A549 (cell line): ENCODE measurements at regions not wholly inside any gene's neighbourhood (a gene's known extent, or its start where the extent isn't known, plus 50 kb on each side); places are given as distances from the start of the nearest gene placed in this dataset.

Source experiments
- ATAC-seq, 2 experiments: fragments of 200-7000 bp in 1 of 2; fragments of >200 bp in 1 of 2; cut with Nextera tagmentation in 1 of 2; cut with Tn5 transposase in 1 of 2; 3 replicates each; pipeline versions ENCODE4 v1.8.0 to v1.9.1; 2018 to 2020; ENCODE audit warnings: mild to moderate bottlenecking in 1 of 2, moderate library complexity in 1 of 2
- CTCF ChIA-PET: fragments of 300-600 bp; sonication (Branson Sonifier 250); formaldehyde crosslinking; extraction: SDS; loops from one replicate; lab custom pipeline; 2021; ENCODE audit warnings: antibody characterized with exemption, inconsistent platforms; lab: Yijun Ruan, JAX
- POLR2A ChIA-PET: fragments of 350-600 bp; formaldehyde crosslinking; extraction: SDS; loops from one replicate; lab custom pipeline; 2021; ENCODE audit warnings: antibody characterized with exemption, inconsistent platforms; lab: Yijun Ruan, JAX
- DNase-seq, 2 experiments: peaks; one replicate each; pipeline versions ENCODE4 v3.0.0 to v3.0.0-alpha.2; 2011 to 2016; ENCODE audit warnings: low read depth in 1 of 2, low spot score in 1 of 2
- FAIRE-seq: peaks from 2 replicates; lab custom pipeline; 2011; peaks lifted over from hg19 to GRCh38; lab: Jason Lieb, UNC
- H3K27ac ChIP-seq, 2 experiments: fragments of >200 bp; sonication (Bioruptor Twin); formaldehyde crosslinking; 3 replicates each; pipeline ENCODE4 v1.5.1; 2016 to 2017
- H3K4me1 ChIP-seq: fragments of >200 bp; sonication (Bioruptor Twin); formaldehyde crosslinking; 3 replicates; pipeline ENCODE4 v1.6.1; 2016
- H3K4me2 ChIP-seq: fragments of >200 bp; sonication (Bioruptor Twin); formaldehyde crosslinking; 3 replicates; pipeline ENCODE4 v1.6.1; 2016
- H3K4me3 ChIP-seq: fragments of >200 bp; sonication (Bioruptor Twin); formaldehyde crosslinking; 3 replicates; pipeline ENCODE4 v1.5.1; 2016
- H3K9me3 ChIP-seq: fragments of >200 bp; sonication (Bioruptor Twin); formaldehyde crosslinking; 3 replicates; pipeline ENCODE4 v1.6.1; 2016
- ATOH8 ChIP-seq: fragments of 250-450 bp; sonication (Bioruptor Pico); IDR thresholded peaks from 2 replicates; pipeline ENCODE4 v1.5.0; 2020; ENCODE audit warnings: low read depth, mild to moderate bottlenecking, moderate library complexity
- BHLHE40 ChIP-seq: IDR thresholded peaks from 2 replicates; pipeline ENCODE4 v1.6.1; 2012; ENCODE audit warnings: low read depth, low read length, inconsistent platforms
- CBX2 ChIP-seq: fragments of 200-600 bp; sonication (generic); IDR thresholded peaks from 2 replicates; pipeline ENCODE4 v1.6.1; 2016; ENCODE audit warnings: low read depth, mild to moderate bottlenecking, borderline replicate concordance
- E2F6 ChIP-seq: IDR thresholded peaks from 2 replicates; pipeline ENCODE4 v1.6.1; 2012; ENCODE audit warnings: low read depth, borderline replicate concordance
- FOXS1 ChIP-seq: fragments of 250-450 bp; sonication (Bioruptor Pico); IDR thresholded peaks from 2 replicates; pipeline ENCODE4 v1.5.0; 2020; ENCODE audit warnings: mild to moderate bottlenecking, moderate library complexity
- GATA3 ChIP-seq: IDR thresholded peaks from 2 replicates; pipeline ENCODE4 v1.6.1; 2012; ENCODE audit warnings: borderline replicate concordance
- HOXA7 ChIP-seq: fragments of 250-450 bp; sonication (Bioruptor Pico); IDR thresholded peaks from 2 replicates; pipeline ENCODE4 v1.5.0; 2020; ENCODE audit warnings: mild to moderate bottlenecking, moderate library complexity
- JUNB ChIP-seq: fragments of >200 bp; sonication (Bioruptor Twin); formaldehyde crosslinking; IDR thresholded peaks from 2 replicates; pipeline ENCODE4 v1.6.1; 2016
- MAFK ChIP-seq: fragments of 450-650 bp; IDR thresholded peaks from 2 replicates; pipeline ENCODE4 v1.6.1; 2014; ENCODE audit not compliant: partially characterized antibody
- MAX ChIP-seq: IDR thresholded peaks from 2 replicates; pipeline ENCODE4 v1.6.1; 2012
- MAZ ChIP-seq: fragments of 150-350 bp; IDR thresholded peaks from 2 replicates; pipeline ENCODE4 v1.6.1; 2014; ENCODE audit warnings: antibody characterized with exemption, low read depth, low read length, borderline replicate concordance
- POLR2A ChIP-seq: IDR thresholded peaks from 2 replicates; pipeline ENCODE4 v1.6.1; 2012; ENCODE audit warnings: mild to moderate bottlenecking, low read length
- POLR2AphosphoS2 ChIP-seq: conservative IDR thresholded peaks from 2 replicates; pipeline ENCODE4 v1.6.1; 2012; ENCODE audit warnings: low read length, improper control_type of control experiment, inconsistent platforms
- REST ChIP-seq: fragments of 200-600 bp; sonication (generic); IDR thresholded peaks from 2 replicates; pipeline ENCODE4 v1.6.1; 2016; ENCODE audit warnings: antibody characterized with exemption, mild to moderate bottlenecking, moderate library complexity
- RFX5 ChIP-seq: fragments of 450-650 bp; IDR thresholded peaks from 2 replicates; pipeline ENCODE4 v1.7.1; 2014; ENCODE audit warnings: antibody characterized with exemption, mild to moderate bottlenecking, moderate library complexity
- TFCP2L1 ChIP-seq: fragments of 250-450 bp; sonication (Bioruptor Pico); IDR thresholded peaks from 2 replicates; pipeline ENCODE4 v1.5.0; 2021; ENCODE audit warnings: mild to moderate bottlenecking
- USF2 ChIP-seq: fragments of 450-650 bp; IDR thresholded peaks from 2 replicates; pipeline ENCODE4 v1.6.1; 2014; ENCODE audit warnings: antibody characterized with exemption
- ZSCAN20 ChIP-seq: fragments of 250-450 bp; sonication (Bioruptor Pico); IDR thresholded peaks from 2 replicates; pipeline ENCODE4 v1.8.0; 2022; ENCODE audit warnings: mild to moderate bottlenecking, moderate library complexity
- WGBS: methylation state at CpG from one replicate; pipeline ENCODE4 v1.1.6; 2017; ENCODE audit errors: missing lambda C conversion rate; 5-methylcytosine and 5-hydroxymethylcytosine counted together

GRCh38 chr2:224223851-224224555, 177.9 kb downstream of the FAM124B start (continued):
- TF ChIP-seq USF2 (no peak), MAZ (no peak)

GRCh38 chr2:224222974-224223373, 178.9 kb downstream of the FAM124B start:
- Histone ChIP-seq H3K9me3 (peaks cover 15% of the 10 kb centered on the region; the same call in 2 of the 3 replicates), H3K4me3 (no peak overlapping the region), H3K4me1 (peaks cover 30% of the 10 kb centered on the region), H3K27ac (peak overlapping the region; percentile 90 to 92), H3K4me2 (peak overlapping the region; percentile 66; the same call in 2 of the 3 replicates)
- TF ChIP-seq FOXS1 (CRISPR knock-in tag) (no peak), POLR2A (no peak), MAFK (peak; percentile 91)
- CTCF ChIA-PET, result interaction anchor here (1.0 kb wide), 2 partner anchors 62 to 66 kb away, joined by 3 read pairs; no protein-coding TSS in a partner anchor
- ATAC-seq (no peak), FAIRE-seq (no peak), DNase-seq (no peak)
- 0% methylated on average over 1 of the region's 1 CpG for WGBS
- POLR2A ChIA-PET, result no interaction called here

GRCh38 chr2:224222291-224222690, 179.6 kb downstream of the FAM124B start:
- Histone ChIP-seq H3K9me3 (peaks cover 19% of the 10 kb centered on the region; the same call in 2 of the 3 replicates), H3K4me2 (peak overlapping the region; percentile 66), H3K27ac (peak overlapping the region; percentile 90 to 92), H3K4me1 (peaks cover 30% of the 10 kb centered on the region), H3K4me3 (no peak overlapping the region)
- DNase-seq (peak in 1 of 2 experiments; percentile 35), FAIRE-seq (no peak), ATAC-seq (peak in 1 of 2 experiments; percentile 57; a peak in 3 of 6 replicates)
- POLR2A ChIA-PET, result no interaction called here
- CTCF ChIA-PET, result interaction anchor here (0.7 to 1.0 kb wide), 3 partner anchors 9 to 67 kb away, joined by 3 read pairs; no protein-coding TSS in a partner anchor
- TF ChIP-seq CBX2 (no peak), JUNB (no peak), USF2 (peak; percentile 46; the same call in 1 of the 2 replicates), REST (no peak), BHLHE40 (no peak), RFX5 (no peak), E2F6 (no peak)
- 36% methylated on average over 4 of the region's 4 CpGs for WGBS

GRCh38 chr2:224221455-224221913, 180.4 kb downstream of the FAM124B start:
- ChIA-PET POLR2A (no interaction called here), CTCF (interaction anchor here (1.3 kb wide), 1 partner anchor 13 kb away, joined by 3 read pairs; no protein-coding TSS in a partner anchor)
- FAIRE-seq, result peak; percentile 81
- 12% methylated on average over 5 of the region's 5 CpGs for WGBS
- H3K4me2 ChIP-seq, result peak overlapping the region; percentile 66
- peaks cover 21% of the 10 kb centered on the region; the same call in 2 of the 3 replicates for H3K9me3 ChIP-seq
- DNase-seq, result peak; percentile 73 to 92
- peak; percentile 95 for ATAC-seq
- H3K27ac ChIP-seq, result peak overlapping the region; percentile 90 to 92
- H3K4me1 ChIP-seq, result peaks cover 30% of the 10 kb centered on the region
- no peak overlapping the region for H3K4me3 ChIP-seq
- TF ChIP-seq POLR2AphosphoS2 (no peak), FOXS1 (CRISPR knock-in tag) (peak; percentile 77; the same call in 1 of the 2 replicates), JUNB (peak; percentile 92), HOXA7 (CRISPR knock-in tag) (peak; percentile 73; the same call in 1 of the 2 replicates), MAX (peak; percentile 76), GATA3 (peak; percentile 79; the same call in 1 of the 2 replicates), ZSCAN20 (CRISPR knock-in tag) (peak; percentile 68), TFCP2L1 (CRISPR knock-in tag) (0 out of 2 replicates have a peak, but pooled peaks have one; percentile 62), USF2 (no peak), ATOH8 (CRISPR knock-in tag) (peak; percentile 76)
